ENCODE measurements at regions not wholly inside any gene's neighbourhood (a gene's known extent, or its start where the extent isn't known, plus 50 kb on each side); places are given as distances from the start of the nearest gene placed in this dataset.

DNA sequence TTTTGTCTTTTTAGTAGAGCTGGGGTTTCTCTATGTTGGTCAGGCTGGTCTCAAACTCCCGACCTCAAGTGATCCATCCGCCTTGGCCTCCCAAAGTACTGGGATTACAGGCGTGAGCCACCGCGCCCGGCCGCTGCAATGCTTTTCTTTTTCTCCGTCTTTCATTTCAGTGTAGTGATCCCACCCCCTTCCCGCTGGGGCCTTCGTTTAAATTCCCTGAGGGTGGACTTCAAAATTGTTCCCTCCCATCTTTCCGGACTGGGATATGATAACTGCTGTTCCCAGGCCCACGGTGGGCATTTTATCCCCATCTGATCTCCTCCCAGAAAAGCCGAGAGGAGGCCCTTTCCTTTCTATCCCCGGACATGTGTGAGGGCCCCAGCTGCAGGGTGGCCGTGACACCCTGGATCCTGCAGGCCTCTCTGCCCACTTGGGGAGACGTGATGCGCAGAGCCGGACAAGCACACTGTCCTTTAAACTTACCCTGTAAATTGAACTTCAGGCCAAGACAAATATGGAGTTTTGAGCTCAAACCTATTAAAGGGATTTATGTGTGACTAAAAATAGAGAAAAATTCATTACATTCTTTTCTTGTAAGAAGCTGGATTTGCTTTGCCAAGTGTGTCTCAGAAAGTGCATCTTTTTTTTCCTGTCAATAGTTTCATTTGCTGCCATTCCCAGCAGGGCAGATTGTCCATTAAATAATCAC, 54.5 kb upstream of the AFF3 start:
- Histone ChIP-seq H3K27me3 (ENCODE audit: control insufficient read depth in 3 of 3, insufficient read depth in 3 of 3, low read length in 2 of 3) (no peaks in the 10 kb centered on the region), H3K36me3 (ENCODE audit: control insufficient read depth in 4 of 4, insufficient read depth in 4 of 4, low read length in 4 of 4) (no peaks in the 10 kb centered on the region), H3K9ac (ENCODE audit: insufficient read depth in 1 of 2, low read length in 2 of 2) (no peak overlapping the region), H3K9me3 (ENCODE audit: control insufficient read depth in 4 of 4, insufficient read depth in 3 of 4, low read length in 3 of 4) (peaks cover 0 to 2% (median 0%) of the 10 kb centered on the region in 4 donors), H3K4me3 (no peak overlapping the region), H3K27ac (ENCODE audit: low read depth in 1 of 2, low read length in 1 of 2) (peak overlapping the region in 1 of 2 donors; percentile 13), H3K4me1 (ENCODE audit: control insufficient read depth in 5 of 5, insufficient read depth in 5 of 5, low read length in 5 of 5) (peaks cover 0 to 29% (median 22%) of the 10 kb centered on the region in 5 donors)
- DNase-seq (peak in 2 of 3 donors; percentile 41 to 44), ATAC-seq (ENCODE audit: insufficient read depth, low FRiP score) (no peak)
- WGBS, 2 donors, result 87 to 94% methylated on average over 18 of the region's 18 CpGs
- TF ChIP-seq, protein P1, sequence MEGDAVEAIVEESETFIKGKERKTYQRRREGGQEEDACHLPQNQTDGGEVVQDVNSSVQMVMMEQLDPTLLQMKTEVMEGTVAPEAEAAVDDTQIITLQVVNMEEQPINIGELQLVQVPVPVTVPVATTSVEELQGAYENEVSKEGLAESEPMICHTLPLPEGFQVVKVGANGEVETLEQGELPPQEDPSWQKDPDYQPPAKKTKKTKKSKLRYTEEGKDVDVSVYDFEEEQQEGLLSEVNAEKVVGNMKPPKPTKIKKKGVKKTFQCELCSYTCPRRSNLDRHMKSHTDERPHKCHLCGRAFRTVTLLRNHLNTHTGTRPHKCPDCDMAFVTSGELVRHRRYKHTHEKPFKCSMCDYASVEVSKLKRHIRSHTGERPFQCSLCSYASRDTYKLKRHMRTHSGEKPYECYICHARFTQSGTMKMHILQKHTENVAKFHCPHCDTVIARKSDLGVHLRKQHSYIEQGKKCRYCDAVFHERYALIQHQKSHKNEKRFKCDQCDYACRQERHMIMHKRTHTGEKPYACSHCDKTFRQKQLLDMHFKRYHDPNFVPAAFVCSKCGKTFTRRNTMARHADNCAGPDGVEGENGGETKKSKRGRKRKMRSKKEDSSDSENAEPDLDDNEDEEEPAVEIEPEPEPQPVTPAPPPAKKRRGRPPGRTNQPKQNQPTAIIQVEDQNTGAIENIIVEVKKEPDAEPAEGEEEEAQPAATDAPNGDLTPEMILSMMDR (IDR thresholded peaks at IDR 0.05; ENCODE audit: control extremely low read depth, extremely low read depth), result no peak

DNA sequence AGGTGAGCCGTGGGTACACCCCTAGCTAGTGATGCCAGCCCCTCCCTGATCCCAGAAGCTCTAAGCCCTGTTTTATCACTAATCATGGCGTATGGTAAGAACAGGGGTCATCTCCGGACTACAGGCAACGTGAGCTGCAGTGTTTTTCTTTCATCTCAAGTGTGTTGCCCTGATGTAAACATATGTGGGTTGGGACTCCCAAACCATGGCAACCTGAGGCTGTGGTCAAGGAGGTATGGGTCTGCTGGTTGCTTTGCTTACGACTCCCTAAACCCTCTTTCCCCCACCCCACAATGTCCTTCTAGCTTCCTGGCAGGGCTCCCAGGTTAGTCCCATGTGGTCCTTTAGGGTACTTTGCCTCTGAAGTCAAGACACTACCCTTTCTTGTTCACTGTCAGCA, 53.6 kb upstream of the AFF3 start:
- TF ChIP-seq, protein P1 (IDR thresholded peaks at IDR 0.05; ENCODE audit: control extremely low read depth, extremely low read depth), result no peak
- H3K36me3 ChIP-seq (ENCODE audit: control insufficient read depth in 4 of 4, insufficient read depth in 4 of 4, low read length in 4 of 4), result no peaks in the 10 kb centered on the region
- 65 to 85% methylated on average over 5 of the region's 5 CpGs for WGBS, 2 donors
- no peaks in the 10 kb centered on the region for H3K27me3 ChIP-seq (ENCODE audit: control insufficient read depth in 3 of 3, insufficient read depth in 3 of 3, low read length in 2 of 3)
- no peak for ATAC-seq (ENCODE audit: insufficient read depth, low FRiP score)
- DNase-seq, result peak in 1 of 3 donors; percentile 6
- peaks cover 0 to 2% (median 0%) of the 10 kb centered on the region in 4 donors for H3K9me3 ChIP-seq (ENCODE audit: control insufficient read depth in 4 of 4, insufficient read depth in 3 of 4, low read length in 3 of 4)
- H3K4me3 ChIP-seq, result no peak overlapping the region
- peak overlapping the region in 1 of 2 donors; percentile 50 for H3K27ac ChIP-seq (ENCODE audit: low read depth in 1 of 2, low read length in 1 of 2)
- H3K4me1 ChIP-seq (ENCODE audit: control insufficient read depth in 5 of 5, insufficient read depth in 5 of 5, low read length in 5 of 5), result peaks cover 0 to 29% (median 22%) of the 10 kb centered on the region in 5 donors
- no peak overlapping the region for H3K9ac ChIP-seq (ENCODE audit: insufficient read depth in 1 of 2, low read length in 2 of 2)

DNA sequence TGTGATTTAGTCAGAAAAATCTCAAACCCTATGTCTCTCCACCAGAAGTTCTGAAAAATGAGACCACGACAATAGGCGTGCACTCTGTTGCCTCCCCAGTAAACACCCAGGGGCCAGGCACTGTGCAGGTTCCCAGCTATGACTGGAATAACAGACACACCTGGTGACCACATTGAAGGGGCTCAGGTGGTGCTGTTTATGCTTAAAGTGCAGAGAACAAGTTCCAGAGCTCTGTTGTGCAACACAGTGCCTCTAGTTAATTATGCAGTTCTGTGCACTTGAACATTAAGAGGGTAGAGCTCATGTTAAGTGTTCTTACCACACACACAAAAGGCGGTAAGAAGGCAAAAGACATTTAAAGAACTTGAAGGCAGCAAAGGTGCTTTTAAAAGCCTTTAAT, 52.6 kb upstream of the AFF3 start:
- Histone ChIP-seq H3K9me3 (ENCODE audit: control insufficient read depth in 4 of 4, insufficient read depth in 3 of 4, low read length in 3 of 4) (peaks cover 0 to 2% (median 0%) of the 10 kb centered on the region in 4 donors), H3K4me3 (no peak overlapping the region), H3K9ac (ENCODE audit: insufficient read depth in 1 of 2, low read length in 2 of 2) (no peak overlapping the region), H3K27ac (ENCODE audit: low read depth in 1 of 2, low read length in 1 of 2) (peak overlapping the region in 1 of 2 donors; percentile 61), H3K36me3 (ENCODE audit: control insufficient read depth in 4 of 4, insufficient read depth in 4 of 4, low read length in 4 of 4) (no peaks in the 10 kb centered on the region), H3K27me3 (ENCODE audit: control insufficient read depth in 3 of 3, insufficient read depth in 3 of 3, low read length in 2 of 3) (no peaks in the 10 kb centered on the region), H3K4me1 (ENCODE audit: control insufficient read depth in 5 of 5, insufficient read depth in 5 of 5, low read length in 5 of 5) (peaks cover 0 to 29% (median 22%) of the 10 kb centered on the region in 5 donors)
- ATAC-seq (ENCODE audit: insufficient read depth, low FRiP score) (peak; percentile 15), DNase-seq (peak in 2 of 3 donors; percentile 47 to 79)
- WGBS, 2 donors, result 71 to 87% methylated on average over 3 of the region's 3 CpGs
- TF ChIP-seq, protein P1 (IDR thresholded peaks at IDR 0.05; ENCODE audit: control extremely low read depth, extremely low read depth), result no peak
